Fibroblast of mammary gland (primary cell): ENCODE measurements at regions not wholly inside any gene's neighbourhood (a gene's known extent, or its start where the extent isn't known, plus 50 kb on each side); places are given as distances from the start of the nearest gene placed in this dataset.
"Not testable (repeated sequence)": the region's sequence is repeated elsewhere in the genome, so short reads cannot be mapped to it uniquely, and the experiment has no call there.

Experiments
- DNase-seq: peaks from one replicate; pipeline ENCODE4 v3.0.0-alpha.2; 2010; ENCODE audit warnings: low read depth
- H3K4me3 ChIP-seq: 2 replicates; pipeline ENCODE4 v1.5.1; 2011; ENCODE audit warnings: low read depth, mild to moderate bottlenecking, low read length, moderate library complexity; ENCODE audit not compliant: control insufficient read depth
- TF ChIP-seq, protein P1 (sequence below): conservative IDR thresholded peaks from 2 replicates; pipeline ENCODE4 v1.5.1; 2011; ENCODE audit warnings: low read depth, low read length, inconsistent platforms; ENCODE audit not compliant: control insufficient read depth, insufficient read depth

DNA sequence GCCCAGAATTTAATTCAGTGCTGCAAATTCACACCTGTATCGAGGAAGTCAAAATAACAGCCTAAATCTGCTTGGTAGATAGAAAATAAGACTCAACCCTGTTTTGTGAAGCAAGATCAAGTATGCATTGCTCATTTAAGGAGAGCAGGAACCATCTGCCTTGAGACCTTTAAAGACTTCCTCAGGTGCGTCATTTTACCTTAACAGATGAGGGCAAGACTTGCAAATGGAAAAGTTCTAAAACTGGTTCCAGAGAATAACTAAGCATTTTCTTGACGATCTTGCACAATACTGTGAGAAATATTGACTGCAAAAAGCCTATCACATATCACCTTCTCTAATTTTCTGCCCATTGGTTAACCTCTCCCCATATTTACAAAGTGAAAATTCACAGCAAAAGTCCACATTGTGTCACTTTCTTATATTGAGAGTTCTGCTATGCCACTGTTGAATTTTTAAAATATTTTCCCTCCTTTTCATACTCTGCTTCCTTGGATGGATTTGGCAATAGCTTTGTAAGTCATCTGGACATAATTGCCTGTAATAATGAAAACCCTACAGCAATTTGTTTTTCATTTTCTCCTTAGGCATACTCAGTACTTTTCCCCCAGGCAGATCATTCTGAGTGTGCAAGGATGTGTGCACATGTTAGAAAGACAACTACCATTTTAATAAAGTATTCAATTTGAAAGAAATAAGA lies 234.2 kb downstream of the AASDHPPT start:
- TF ChIP-seq, protein P1, sequence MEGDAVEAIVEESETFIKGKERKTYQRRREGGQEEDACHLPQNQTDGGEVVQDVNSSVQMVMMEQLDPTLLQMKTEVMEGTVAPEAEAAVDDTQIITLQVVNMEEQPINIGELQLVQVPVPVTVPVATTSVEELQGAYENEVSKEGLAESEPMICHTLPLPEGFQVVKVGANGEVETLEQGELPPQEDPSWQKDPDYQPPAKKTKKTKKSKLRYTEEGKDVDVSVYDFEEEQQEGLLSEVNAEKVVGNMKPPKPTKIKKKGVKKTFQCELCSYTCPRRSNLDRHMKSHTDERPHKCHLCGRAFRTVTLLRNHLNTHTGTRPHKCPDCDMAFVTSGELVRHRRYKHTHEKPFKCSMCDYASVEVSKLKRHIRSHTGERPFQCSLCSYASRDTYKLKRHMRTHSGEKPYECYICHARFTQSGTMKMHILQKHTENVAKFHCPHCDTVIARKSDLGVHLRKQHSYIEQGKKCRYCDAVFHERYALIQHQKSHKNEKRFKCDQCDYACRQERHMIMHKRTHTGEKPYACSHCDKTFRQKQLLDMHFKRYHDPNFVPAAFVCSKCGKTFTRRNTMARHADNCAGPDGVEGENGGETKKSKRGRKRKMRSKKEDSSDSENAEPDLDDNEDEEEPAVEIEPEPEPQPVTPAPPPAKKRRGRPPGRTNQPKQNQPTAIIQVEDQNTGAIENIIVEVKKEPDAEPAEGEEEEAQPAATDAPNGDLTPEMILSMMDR: no peak
- no peak overlapping the region for H3K4me3 ChIP-seq
- peak; percentile 39 for DNase-seq

DNA sequence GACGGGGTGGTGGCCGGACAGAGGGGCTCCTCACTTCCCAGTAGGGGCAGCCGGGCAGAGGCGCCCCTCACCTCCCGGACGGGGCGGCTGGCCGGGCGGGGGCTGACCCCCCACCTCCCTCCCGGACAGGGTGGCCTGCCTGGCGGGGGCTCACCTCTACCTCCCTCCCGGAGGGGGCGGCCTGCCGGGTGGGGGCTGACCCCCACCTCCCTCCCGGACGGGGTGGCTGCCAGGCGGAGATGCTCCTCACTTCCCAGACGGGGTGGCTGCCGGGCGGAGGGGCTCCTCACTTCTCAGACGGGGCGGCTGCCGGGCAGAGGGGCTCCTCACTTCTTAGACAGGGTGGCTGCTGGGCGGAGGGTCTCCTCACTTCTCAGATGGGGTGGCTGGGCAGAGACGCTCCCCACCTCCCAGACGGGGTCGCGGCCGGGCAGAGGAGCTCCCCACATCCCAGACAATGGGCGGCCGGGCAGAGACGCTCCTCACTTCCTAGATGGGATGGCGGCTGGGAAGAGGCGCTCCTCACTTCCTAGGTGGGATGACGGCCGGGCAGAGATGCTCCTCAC lies 239.8 kb downstream of the AASDHPPT start:
- not testable (repeated sequence) for DNase-seq, H3K4me3 ChIP-seq

DNA sequence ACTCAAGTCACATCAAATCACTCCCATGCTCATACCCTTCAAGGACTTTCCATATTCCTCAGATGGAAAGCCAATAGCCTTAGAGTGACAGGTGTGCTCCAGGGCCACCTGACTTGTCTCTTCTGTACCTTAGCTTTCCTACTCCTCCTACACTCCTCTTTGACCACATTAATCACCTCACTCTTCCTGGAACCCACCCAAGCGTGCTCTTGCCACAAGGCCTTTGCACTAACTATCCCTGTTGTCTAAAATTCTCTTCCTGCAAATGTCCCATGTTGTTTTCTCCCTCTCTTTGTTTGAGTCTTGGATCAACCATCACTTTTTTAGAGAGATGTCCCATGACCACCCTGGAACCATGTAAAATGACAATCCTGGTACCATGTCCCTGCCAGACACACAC lies 244.1 kb downstream of the AASDHPPT start:
- TF ChIP-seq, protein P1: no peak
- no peak for DNase-seq

DNA sequence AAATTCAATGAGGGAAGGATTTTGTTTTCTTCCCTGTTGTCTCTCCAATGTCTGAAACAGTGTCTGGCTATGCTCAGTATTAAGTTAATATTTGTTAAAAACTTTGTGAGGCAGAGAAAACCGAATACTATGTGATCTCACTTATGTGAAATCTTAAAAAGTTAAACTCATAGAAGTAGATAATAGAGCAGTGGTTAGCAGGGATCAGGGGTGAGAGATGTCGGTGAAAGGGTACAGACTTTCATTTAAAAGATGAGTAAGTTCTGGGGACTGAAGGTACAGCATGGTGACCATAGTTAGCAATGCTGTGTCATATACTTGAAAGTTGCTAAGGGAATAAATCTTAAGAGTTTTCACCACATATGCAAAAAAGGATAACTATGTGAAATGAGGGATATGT lies 244.6 kb downstream of the AASDHPPT start:
- DNase-seq: no peak
- no peak overlapping the region for H3K4me3 ChIP-seq
- TF ChIP-seq, protein P1: no peak

More for the DNA sequence above, 244.1 kb downstream of the AASDHPPT start:
- H3K4me3 ChIP-seq: no peak overlapping the region

DNA sequence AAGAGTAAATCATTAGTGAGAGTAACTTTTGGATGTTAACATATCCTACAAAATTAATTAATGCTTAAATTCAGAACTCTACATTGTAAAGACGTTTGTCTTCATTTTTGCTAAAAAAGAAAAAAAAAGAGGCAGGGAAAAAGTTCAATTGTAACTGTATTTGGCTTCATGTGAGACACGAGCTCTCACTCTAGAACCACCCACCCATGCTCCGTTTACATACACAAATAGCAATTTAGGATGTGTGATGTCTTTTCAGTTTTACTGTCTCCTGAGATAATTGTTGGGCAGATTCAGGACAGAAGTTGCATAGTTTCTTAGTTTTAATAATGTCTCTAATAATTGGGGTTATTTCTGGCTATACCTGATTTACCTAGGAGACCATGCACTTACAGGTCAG lies 248.6 kb downstream of the AASDHPPT start:
- DNase-seq: no peak
- no peak overlapping the region for H3K4me3 ChIP-seq
- TF ChIP-seq, protein P1: no peak

DNA sequence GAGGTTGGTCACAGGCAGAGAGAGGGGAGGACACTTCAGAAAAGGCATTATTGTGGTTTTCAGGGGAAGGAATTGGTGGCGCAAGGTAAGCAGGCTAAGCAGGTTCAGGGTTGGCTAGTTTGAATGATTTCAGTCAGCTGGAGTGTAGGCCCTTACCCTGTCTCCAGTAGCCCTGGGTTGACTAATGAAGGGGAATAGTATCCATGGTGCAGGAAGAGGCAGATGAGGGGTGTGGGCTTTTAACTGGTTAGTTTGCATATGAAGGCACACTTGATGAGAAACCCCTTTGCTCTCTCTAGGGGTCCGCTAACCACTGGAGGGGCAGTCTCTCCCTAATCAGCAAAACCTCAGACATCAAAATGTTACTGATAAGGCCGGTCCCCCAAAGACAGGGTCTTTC lies 249.7 kb downstream of the AASDHPPT start:
- no peak overlapping the region for H3K4me3 ChIP-seq
- TF ChIP-seq, protein P1: no peak
- no peak for DNase-seq

DNA sequence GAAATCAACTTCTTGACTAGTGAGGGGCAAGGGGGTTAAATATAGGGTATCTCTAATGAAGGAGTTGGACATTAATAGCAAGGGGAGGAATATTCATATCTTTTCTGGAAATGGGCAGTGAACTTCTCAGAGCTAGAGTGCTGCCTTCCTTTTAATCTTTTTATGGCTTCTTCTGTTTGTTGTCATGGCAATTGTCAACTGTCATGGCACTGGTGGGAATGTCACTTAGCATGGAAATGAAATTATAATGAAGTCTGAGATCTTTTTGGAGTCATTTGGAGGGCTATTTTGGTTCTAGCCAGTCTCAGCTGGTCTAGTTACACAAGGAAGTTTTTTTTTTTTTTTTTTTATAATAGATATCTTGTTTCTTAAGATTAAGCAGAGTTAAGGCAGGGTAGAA lies 250.2 kb downstream of the AASDHPPT start:
- TF ChIP-seq, protein P1: no peak
- H3K4me3 ChIP-seq: no peak overlapping the region
- DNase-seq: no peak
